ENCODE measurements at regions not wholly inside any gene's neighbourhood (a gene's known extent, or its start where the extent isn't known, plus 50 kb on each side); places are given as distances from the start of the nearest gene placed in this dataset.

DNA sequence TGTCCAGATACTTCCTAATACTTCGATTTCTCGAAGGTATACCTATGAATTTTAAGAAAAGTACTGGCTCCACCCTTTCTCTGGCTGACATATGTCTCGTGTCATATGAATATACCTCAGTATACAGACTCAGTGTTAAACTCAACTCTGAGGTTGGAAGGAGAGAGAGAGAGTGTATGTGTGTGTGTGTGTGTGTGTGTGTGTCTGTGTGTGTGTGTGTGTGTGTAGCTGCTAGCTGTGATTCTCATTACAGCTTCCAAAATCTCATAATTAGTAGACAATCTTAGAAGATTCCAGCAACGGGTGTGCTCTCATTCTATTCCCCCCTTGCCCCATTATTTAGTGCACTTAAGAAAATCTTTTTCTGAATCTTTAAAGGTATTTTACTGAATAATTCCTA, 380.3 kb upstream of the B3GALT2 start:
- no peak for TF ChIP-seq SPI1 (IDR thresholded peaks at IDR 0.05; ENCODE audit: low read depth, low read length)
- no peak for TF ChIP-seq POLR2AphosphoS5 (IDR thresholded peaks at IDR 0.05; ENCODE audit: low read depth, low read length)
- TF ChIP-seq TAF1 (IDR thresholded peaks at IDR 0.05; ENCODE audit: low read depth, low read length) = no peak
- TF ChIP-seq POLR2A (IDR thresholded peaks at IDR 0.05; ENCODE audit: low read depth, low read length) = no peak
- TF ChIP-seq PAX5 (IDR thresholded peaks at IDR 0.05; ENCODE audit: insufficient read depth, low read length, severe bottlenecking) = no peak
- no peak for TF ChIP-seq POU2F2 (IDR thresholded peaks at IDR 0.05; ENCODE audit: low read depth, low read length)
